H9 (cell line): ENCODE measurements at regions not wholly inside any gene's neighbourhood (a gene's known extent, or its start where the extent isn't known, plus 50 kb on each side); places are given as distances from the start of the nearest gene placed in this dataset.

Experiments used
- DNase-seq: peaks from one replicate; pipeline ENCODE4 v3.0.0-alpha.2; 2017
- H2AFZ ChIP-seq: one replicate; pipeline ENCODE4 v1.6.1; 2013; ENCODE audit warnings: mild to moderate bottlenecking, low read length, control low read depth, moderate library complexity
- H2AK5ac ChIP-seq: 2 replicates; pipeline ENCODE4 v1.6.1; 2013; ENCODE audit warnings: low read length, control low read depth, mixed read lengths; ENCODE audit not compliant: insufficient read length
- H2BK120ac ChIP-seq: one replicate; pipeline ENCODE4 v1.6.1; 2013; ENCODE audit warnings: low read depth, mild to moderate bottlenecking, low read length, control low read depth, inconsistent platforms; ENCODE audit not compliant: poor library complexity, severe bottlenecking
- H2BK12ac ChIP-seq: 2 replicates; pipeline ENCODE4 v1.6.1; 2013; ENCODE audit warnings: low read length, control low read depth, mixed read lengths, low read depth; ENCODE audit not compliant: insufficient read length
- H2BK15ac ChIP-seq: 2 replicates; pipeline ENCODE4 v1.6.1; 2013; ENCODE audit warnings: low read depth, low read length, control low read depth
- H2BK20ac ChIP-seq: one replicate; pipeline ENCODE4 v1.6.1; 2013; ENCODE audit warnings: low read depth, mild to moderate bottlenecking, low read length, control low read depth, inconsistent platforms; ENCODE audit not compliant: poor library complexity, severe bottlenecking
- H2BK5ac ChIP-seq: 2 replicates; pipeline ENCODE4 v1.6.1; 2013; ENCODE audit warnings: low read length, control low read depth, mixed read lengths; ENCODE audit not compliant: insufficient read length
- H3K14ac ChIP-seq: 2 replicates; pipeline ENCODE4 v1.6.1; 2013; ENCODE audit warnings: low read length, control low read depth; ENCODE audit not compliant: insufficient read depth
- H3K18ac ChIP-seq: 2 replicates; pipeline ENCODE4 v1.6.1; 2013; ENCODE audit warnings: low read depth, mild to moderate bottlenecking, mixed read lengths, low read length, control low read depth; ENCODE audit not compliant: insufficient read length
- H3K23ac ChIP-seq: 2 replicates; pipeline ENCODE4 v1.6.1; 2013; ENCODE audit warnings: low read length, control low read depth, mixed read lengths, low read depth; ENCODE audit not compliant: insufficient read length
- H3K23me2 ChIP-seq: 2 replicates; pipeline ENCODE4 v1.6.1; 2013; ENCODE audit warnings: low read depth, mild to moderate bottlenecking, mixed read lengths, low read length, control low read depth; ENCODE audit not compliant: insufficient read length, poor library complexity, severe bottlenecking
- H3K27ac ChIP-seq: 2 replicates; pipeline ENCODE4 v1.5.1; 2013; ENCODE audit warnings: low read length, control low read depth, mixed read lengths, low read depth; ENCODE audit not compliant: insufficient read length
- H3K27me3 ChIP-seq: 2 replicates; pipeline ENCODE4 v1.6.1; 2013; ENCODE audit warnings: low read length, control low read depth, inconsistent platforms; ENCODE audit not compliant: insufficient read depth
- H3K4ac ChIP-seq: 2 replicates; pipeline ENCODE4 v1.6.1; 2013; ENCODE audit warnings: low read depth, mild to moderate bottlenecking, control low read depth, inconsistent platforms, low read length, moderate library complexity
- H3K4me1 ChIP-seq: 2 replicates; pipeline ENCODE4 v1.6.1; 2013; ENCODE audit warnings: low read length, control low read depth, inconsistent platforms; ENCODE audit not compliant: insufficient read depth
- H3K4me2 ChIP-seq: 2 replicates; pipeline ENCODE4 v1.6.1; 2013; ENCODE audit warnings: low read length, control low read depth, mixed read lengths; ENCODE audit not compliant: insufficient read length, insufficient read depth
- H3K56ac ChIP-seq: 2 replicates; pipeline ENCODE4 v1.6.1; 2013; ENCODE audit warnings: low read depth, mild to moderate bottlenecking, mixed read lengths, low read length, control low read depth; ENCODE audit not compliant: insufficient read length
- H3K79me1 ChIP-seq: 2 replicates; pipeline ENCODE4 v1.6.1; 2013; ENCODE audit warnings: low read depth, mild to moderate bottlenecking, moderate library complexity, low read length, control low read depth, inconsistent platforms; ENCODE audit not compliant: insufficient read depth, poor library complexity, severe bottlenecking
- H3K79me2 ChIP-seq: 2 replicates; pipeline ENCODE4 v1.6.1; 2013; ENCODE audit warnings: low read length, control low read depth, inconsistent platforms; ENCODE audit not compliant: insufficient read depth
- H3K9ac ChIP-seq: 2 replicates; pipeline ENCODE4 v1.6.1; 2013; ENCODE audit warnings: low read length, control low read depth, mixed read lengths; ENCODE audit not compliant: insufficient read length; ENCODE audit errors: extremely low read depth
- H3K9me3 ChIP-seq: one replicate; pipeline ENCODE4 v1.6.1; 2013; ENCODE audit warnings: low read depth, low read length, inconsistent platforms; ENCODE audit not compliant: control insufficient read depth
- H3T11ph ChIP-seq: one replicate; pipeline ENCODE4 v1.6.1; 2013; ENCODE audit warnings: mild to moderate bottlenecking, low read length, control low read depth, inconsistent platforms
- H4K20me1 ChIP-seq: one replicate; pipeline ENCODE4 v1.6.1; 2013; ENCODE audit not compliant: control insufficient read depth, insufficient read length, insufficient read depth
- H4K5ac ChIP-seq: 2 replicates; pipeline ENCODE4 v1.6.1; 2013; ENCODE audit warnings: low read depth, mild to moderate bottlenecking, mixed read lengths, low read length, control low read depth; ENCODE audit not compliant: insufficient read length
- H4K8ac ChIP-seq: replicated peaks from 2 replicates; pipeline ENCODE4 v1.6.1; 2013; ENCODE audit warnings: low read length, control low read depth, mixed read lengths, low read depth; ENCODE audit not compliant: insufficient read length
- H4K91ac ChIP-seq: 2 replicates; pipeline ENCODE4 v1.6.1; 2013; ENCODE audit warnings: low read depth, mild to moderate bottlenecking, moderate library complexity, mixed read lengths, low read length, control low read depth; ENCODE audit not compliant: insufficient read length
- H3K27ac Mint-ChIP-seq, 3 experiments: 2 replicates in 2 of 3; 3 replicates in 1 of 3; pipeline ENCODE4 v1.8.0; 2020 to 2021; ENCODE audit warnings: mixed read lengths in 3 of 3, mild to moderate bottlenecking in 1 of 3, moderate library complexity in 1 of 3
- H3K27me3 Mint-ChIP-seq: 2 replicates; pipeline ENCODE4 v1.8.0; 2021; ENCODE audit warnings: low read depth, mild to moderate bottlenecking, moderate library complexity, mixed read lengths
- H3K36me3 Mint-ChIP-seq, 3 experiments: 2 replicates in 2 of 3; 3 replicates in 1 of 3; pipeline ENCODE4 v1.8.0; 2020 to 2021; ENCODE audit warnings: low read depth in 3 of 3, mixed read lengths in 3 of 3; ENCODE audit not compliant: insufficient read depth in 1 of 3
- H3K4me1 Mint-ChIP-seq, 2 experiments: 2 replicates each; pipeline ENCODE4 v1.8.0; 2020; ENCODE audit warnings: mixed read lengths in 2 of 2
- H3K4me3 Mint-ChIP-seq, 2 experiments: 2 replicates in 1 of 2; 3 replicates in 1 of 2; pipeline ENCODE4 v1.8.0; 2020 to 2021; ENCODE audit warnings: mild to moderate bottlenecking in 2 of 2, mixed read lengths in 2 of 2, moderate library complexity in 1 of 2
- H3K9me3 Mint-ChIP-seq, 2 experiments: 2 replicates in 1 of 2; 3 replicates in 1 of 2; pipeline ENCODE4 v1.8.0; 2020; ENCODE audit warnings: mild to moderate bottlenecking in 2 of 2, mixed read lengths in 2 of 2, moderate library complexity in 1 of 2
- CTCF ChIP-seq: fragments of 200-600 bp; sonication (generic); conservative IDR thresholded peaks from 3 replicates; pipeline ENCODE4 v1.8.0; 2021; ENCODE audit warnings: antibody characterized with exemption, mild to moderate bottlenecking
- WGBS: extraction: QIAGEN DNeasy Blood & Tissue Kit; methylation state at CpG from one replicate; pipeline ENCODE4 v1.1.7; 2013; ENCODE audit warnings: missing lambda C conversion rate, low lambda C conversion rate, mixed read lengths; ENCODE audit not compliant: insufficient read length; ENCODE audit errors: extremely low coverage; 5-methylcytosine and 5-hydroxymethylcytosine counted together

DNA sequence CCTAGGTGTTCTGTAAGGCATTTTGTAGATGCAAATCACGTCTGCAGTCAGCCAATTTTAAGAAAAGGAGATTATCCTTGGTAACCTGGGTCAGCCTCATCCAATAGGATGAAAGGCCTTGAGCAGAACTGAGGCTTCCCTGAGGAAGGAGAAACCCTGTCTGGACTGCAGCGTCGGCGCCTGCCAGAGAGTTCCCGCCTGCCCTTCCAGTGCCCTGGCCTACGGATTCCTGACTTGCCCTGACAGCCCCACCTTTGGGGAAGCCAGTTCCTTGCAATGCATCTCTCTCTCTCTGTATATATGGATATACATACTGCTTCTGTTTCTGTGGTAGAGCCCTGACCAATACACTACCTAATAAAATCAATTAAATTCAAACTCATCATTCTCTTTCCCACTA is 66.2 kb upstream of the RUFY1 start:
- Mint-ChIP-seq H3K4me3 (no peak overlapping the region), H3K4me1 (peaks cover 0 to 5% of the 10 kb centered on the region in 2 experiments; a peak in 1 of 4 replicates), H3K27me3 (peaks cover 4% of the 10 kb centered on the region), H3K27ac (no peak overlapping the region), H3K9me3 (peaks cover 10 to 16% of the 10 kb centered on the region in 2 experiments), H3K36me3 (peaks cover 0 to 14% (median 2%) of the 10 kb centered on the region in 3 experiments; a peak in 5 of 7 replicates)
- Histone ChIP-seq H3K4me1 (no peaks in the 10 kb centered on the region), H2BK20ac (no peak overlapping the region), H3K18ac (no peak overlapping the region), H3K4me2 (no peak overlapping the region), H3K23me2 (no peaks in the 10 kb centered on the region), H3K23ac (no peak overlapping the region), H3K9me3 (no peaks in the 10 kb centered on the region), H2BK12ac (no peak overlapping the region), H3T11ph (no peak overlapping the region), H3K14ac (no peak overlapping the region), H2BK5ac (no peak overlapping the region), H2BK15ac (no peak overlapping the region), H4K91ac (no peak overlapping the region), H2AFZ (no peak overlapping the region), H3K79me2 (no peaks in the 10 kb centered on the region), H4K20me1 (no peaks in the 10 kb centered on the region), H3K9ac (no peak overlapping the region), H3K27me3 (no peaks in the 10 kb centered on the region), H3K79me1 (no peaks in the 10 kb centered on the region), H3K4ac (no peak overlapping the region), H2AK5ac (no peak overlapping the region), H3K56ac (no peak overlapping the region), H4K5ac (no peak overlapping the region), H2BK120ac (no peak overlapping the region), H3K27ac (no peak overlapping the region), H4K8ac (no peak overlapping the region)
- no peak for TF ChIP-seq CTCF
- WGBS, result no CpG with 5 or more reads among the region's 6 CpGs
- no peak for DNase-seq
